ENCODE measurements at regions not wholly inside any gene's neighbourhood (a gene's known extent, or its start where the extent isn't known, plus 50 kb on each side); places are given as distances from the start of the nearest gene placed in this dataset.

GRCh38 chr17:79463421-79464317, 147.2 kb downstream of the RBFOX3 start:
- TF ChIP-seq FOXP1 (IDR thresholded peaks at IDR 0.05) (no peak), FOXP1 (CRISPR knock-in tag; IDR thresholded peaks at IDR 0.05) (no peak), ZNF234 (CRISPR knock-in tag; conservative IDR thresholded peaks at IDR 0.05) (no peak)

Measured in HepG2 (cell line).